Psoas muscle (tissue), 7 donors: ENCODE measurements at regions not wholly inside any gene's neighbourhood (a gene's known extent, or its start where the extent isn't known, plus 50 kb on each side); places are given as distances from the start of the nearest gene placed in this dataset.

ENCODE experiments used
- ATAC-seq, 4 donors: fragments of 200-7000 bp; cut with Tn5 transposase; one replicate each; pipeline ENCODE4 v1.9.1; 2020; ENCODE audit warnings: moderate library complexity in 3 of 4, mild to moderate bottlenecking in 2 of 4
- DNase-seq, 2 donors: peaks; one replicate each; pipeline ENCODE4 v3.0.0-alpha.2; 2020
- H3K27ac ChIP-seq: fragments of 200-600 bp; one replicate; pipeline ENCODE4 v1.8.0; 2022
- H3K27me3 ChIP-seq, 3 donors: fragments of 200-600 bp in 1 of 3; one replicate each; pipeline versions ENCODE4 v1.6.1 to v1.8.0; 2013 to 2022; ENCODE audit warnings: low read length in 2 of 3, mild to moderate bottlenecking in 2 of 3, moderate library complexity in 1 of 3; ENCODE audit not compliant: insufficient read depth in 3 of 3
- H3K36me3 ChIP-seq, 2 donors: fragments of 200-600 bp in 1 of 2; one replicate each; pipeline versions ENCODE4 v1.6.1 to v1.8.0; 2013 to 2022; ENCODE audit warnings: low read depth in 1 of 2, mild to moderate bottlenecking in 1 of 2, moderate library complexity in 1 of 2; ENCODE audit not compliant: insufficient read depth in 1 of 2
- H3K4me1 ChIP-seq: fragments of 200-600 bp; one replicate; pipeline ENCODE4 v1.8.0; 2022
- H3K4me3 ChIP-seq: fragments of 200-600 bp; one replicate; pipeline ENCODE4 v1.8.0; 2022; ENCODE audit warnings: mild to moderate bottlenecking
- H3K9me3 ChIP-seq: fragments of 200-600 bp; one replicate; pipeline ENCODE4 v1.8.0; 2022
- CTCF ChIP-seq: fragments of 200-600 bp; IDR thresholded peaks from one replicate; pipeline ENCODE4 v1.8.0; 2022; ENCODE audit warnings: antibody characterized with exemption
- WGBS, 3 donors: extraction: QIAGEN DNeasy Blood & Tissue Kit; methylation state at CpG; one replicate each; pipeline versions ENCODE4 v1.1.6 to v1.1.7; 2013; 5-methylcytosine and 5-hydroxymethylcytosine counted together
- intact Hi-C, 2 donors: fragments of 100-400 bp; cut with DNase I; formaldehyde crosslinking; loops; one replicate each; pipeline versions ENCODE4 v1.11.0 to v1.14.2; 2022
- donor health status: healthy with polysubstance abuse.
- donor health status: DM: no; HTN: no; CAD: no; lungs with moderate emphysema.
- donor health status: Bipolar disorder and iron deficiency.
- donor health status: healthy.
- donor health status: DM: yes; HTN: yes; CAD: no.
- donor health status: DM: no; HTN: no; CAD: no.
- donor health status: DM: yes; HTN: yes; CAD: no.

DNA sequence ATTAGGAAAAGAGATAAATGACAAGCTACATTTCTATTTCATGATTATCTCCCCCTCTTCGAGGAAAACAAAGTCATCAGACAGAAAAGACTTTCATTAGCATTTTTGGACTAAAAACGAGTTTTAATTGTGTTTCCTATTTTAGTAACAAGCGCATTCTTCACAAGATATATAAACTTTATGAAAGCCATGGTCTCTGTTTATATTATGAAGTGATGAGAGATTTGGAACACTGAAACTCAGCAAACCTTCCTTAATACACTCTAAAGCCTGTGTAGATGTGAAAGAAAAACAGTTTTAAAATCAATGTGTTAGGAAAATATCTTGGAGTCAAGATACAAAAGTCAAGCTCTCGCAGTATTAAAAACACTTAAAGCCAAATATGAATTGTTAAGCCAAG is 539.1 kb downstream of the LRFN5 start:
- H3K4me3 ChIP-seq: no peak overlapping the region

GRCh38 chr14:42143114-42143513 is 536.4 kb downstream of the LRFN5 start:
- Histone ChIP-seq H3K27ac (no peak overlapping the region), H3K4me3 (no peak overlapping the region), H3K4me1 (no peaks in the 10 kb centered on the region), H3K27me3 (no peaks in the 10 kb centered on the region), H3K36me3 (no peaks in the 10 kb centered on the region), H3K9me3 (no peaks in the 10 kb centered on the region)
- DNase-seq (no peak), ATAC-seq (no peak)
- TF ChIP-seq CTCF: no peak
- 79 to 92% (median 88%) methylated on average over 2 of the region's 2 CpGs for WGBS, 3 donors
- intact Hi-C loops: no loop called here

More for the DNA sequence above, 539.1 kb downstream of the LRFN5 start:
- WGBS, 3 donors: 73 to 77% (median 75%) methylated on average over 4 of the region's 4 CpGs
- Histone ChIP-seq H3K27me3 (no peaks in the 10 kb centered on the region), H3K9me3 (no peaks in the 10 kb centered on the region), H3K36me3 (no peaks in the 10 kb centered on the region), H3K27ac (no peak overlapping the region), H3K4me1 (no peaks in the 10 kb centered on the region)
- intact Hi-C loops: no loop called here
- no peak for ATAC-seq
- TF ChIP-seq CTCF: no peak
- no peak for DNase-seq

DNA sequence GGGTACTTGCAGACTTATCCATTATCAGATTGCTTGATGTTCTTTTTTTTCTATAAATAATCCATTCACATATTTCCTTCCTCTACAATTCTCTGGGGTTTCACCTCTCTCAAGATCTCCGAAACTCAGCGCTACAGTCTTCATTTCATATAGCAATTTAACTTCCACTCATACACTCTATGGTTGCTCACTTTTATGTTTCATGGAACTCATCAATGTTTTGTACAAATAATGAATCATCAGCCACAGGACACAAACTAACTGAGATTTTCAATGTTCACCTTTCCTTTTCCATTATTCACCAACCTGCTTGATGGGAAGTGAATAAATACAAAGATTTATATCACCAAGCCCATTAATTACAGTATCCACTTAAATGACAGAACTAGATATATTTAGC is 534.7 kb downstream of the LRFN5 start:
- DNase-seq: no peak
- 87 to 89% (median 88%) methylated on average over 2 of the region's 2 CpGs for WGBS, 3 donors
- Histone ChIP-seq H3K4me3 (no peak overlapping the region), H3K27ac (no peak overlapping the region), H3K4me1 (no peaks in the 10 kb centered on the region), H3K36me3 (no peaks in the 10 kb centered on the region), H3K9me3 (no peaks in the 10 kb centered on the region), H3K27me3 (no peaks in the 10 kb centered on the region)
- TF ChIP-seq CTCF: no peak
- intact Hi-C loops: no loop called here
- ATAC-seq: no peak

DNA sequence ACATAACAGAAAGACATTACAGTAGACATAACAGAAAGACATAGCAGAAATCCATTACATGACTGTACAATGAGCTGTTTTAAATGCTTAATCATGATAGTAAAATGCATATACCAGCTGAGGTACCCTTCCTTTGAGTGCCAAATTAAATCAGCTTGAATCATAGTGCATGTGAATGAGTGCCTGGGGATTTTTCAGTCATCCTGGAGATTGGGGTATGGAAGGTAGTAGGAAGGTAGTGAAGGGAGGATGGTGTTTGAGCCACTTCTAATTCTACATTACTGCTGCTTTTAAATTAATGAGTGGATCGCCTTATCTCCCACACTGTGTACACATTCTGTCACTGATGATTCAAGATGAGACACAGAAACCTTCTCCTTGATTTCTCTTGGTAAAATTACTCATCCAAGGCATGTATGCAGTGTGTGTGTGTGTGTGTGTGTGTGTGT is 534.2 kb downstream of the LRFN5 start:
- DNase-seq (no peak), ATAC-seq (no peak)
- Histone ChIP-seq H3K36me3 (no peaks in the 10 kb centered on the region), H3K9me3 (no peaks in the 10 kb centered on the region), H3K27me3 (no peaks in the 10 kb centered on the region), H3K4me3 (no peak overlapping the region), H3K4me1 (no peaks in the 10 kb centered on the region), H3K27ac (no peak overlapping the region)
- 94 to 100% (median 94%) methylated on average over 1 of the region's 1 CpG for WGBS, 3 donors
- TF ChIP-seq CTCF: no peak
- intact Hi-C loops: no loop called here

- H3K27me3 ChIP-seq: no peaks in the 10 kb centered on the region
- H3K27ac ChIP-seq: no peak overlapping the region
- 72 to 83% (median 78%) methylated on average over 3 of the region's 3 CpGs for WGBS, 3 donors
- no peaks in the 10 kb centered on the region for H3K36me3 ChIP-seq
- ATAC-seq: no peak
- intact Hi-C loops: no loop called here
- no peak overlapping the region for H3K4me3 ChIP-seq
- no peaks in the 10 kb centered on the region for H3K9me3 ChIP-seq
- DNase-seq: no peak
- H3K4me1 ChIP-seq: no peaks in the 10 kb centered on the region
- no peak for TF ChIP-seq CTCF
Measured at GRCh38 chr14:42140001-42140400, 533.3 kb downstream of the LRFN5 start.
